Body of pancreas (tissue), 4 donors: ENCODE measurements at regions not wholly inside any gene's neighbourhood (a gene's known extent, or its start where the extent isn't known, plus 50 kb on each side); places are given as distances from the start of the nearest gene placed in this dataset.

Experiments used
- CTCF ChIP-seq, 7 experiments: fragments of 450-650 bp in 4 of 7; fragments of 200-600 bp in 3 of 7; sonication (generic) in 3 of 7; IDR thresholded peaks; one replicate each; pipeline ENCODE4 v1.5.1; 2016 to 2019; ENCODE audit warnings: antibody characterized with exemption in 7 of 7
- POLR2A ChIP-seq, 3 donors: fragments of 450-650 bp; IDR thresholded peaks; one replicate each; pipeline ENCODE4 v1.6.1; 2016; ENCODE audit warnings: antibody characterized with exemption in 3 of 3, mild to moderate bottlenecking in 2 of 3

- TF ChIP-seq POLR2A (IDR thresholded peaks at IDR 0.05) (no peak), CTCF (IDR thresholded peaks at IDR 0.05) (no peak)
Measured at GRCh38 chr5:5939759-5940370, 438.5 kb downstream of the MED10 start.
